ENCODE measurements at regions not wholly inside any gene's neighbourhood (a gene's known extent, or its start where the extent isn't known, plus 50 kb on each side); places are given as distances from the start of the nearest gene placed in this dataset.

DNA sequence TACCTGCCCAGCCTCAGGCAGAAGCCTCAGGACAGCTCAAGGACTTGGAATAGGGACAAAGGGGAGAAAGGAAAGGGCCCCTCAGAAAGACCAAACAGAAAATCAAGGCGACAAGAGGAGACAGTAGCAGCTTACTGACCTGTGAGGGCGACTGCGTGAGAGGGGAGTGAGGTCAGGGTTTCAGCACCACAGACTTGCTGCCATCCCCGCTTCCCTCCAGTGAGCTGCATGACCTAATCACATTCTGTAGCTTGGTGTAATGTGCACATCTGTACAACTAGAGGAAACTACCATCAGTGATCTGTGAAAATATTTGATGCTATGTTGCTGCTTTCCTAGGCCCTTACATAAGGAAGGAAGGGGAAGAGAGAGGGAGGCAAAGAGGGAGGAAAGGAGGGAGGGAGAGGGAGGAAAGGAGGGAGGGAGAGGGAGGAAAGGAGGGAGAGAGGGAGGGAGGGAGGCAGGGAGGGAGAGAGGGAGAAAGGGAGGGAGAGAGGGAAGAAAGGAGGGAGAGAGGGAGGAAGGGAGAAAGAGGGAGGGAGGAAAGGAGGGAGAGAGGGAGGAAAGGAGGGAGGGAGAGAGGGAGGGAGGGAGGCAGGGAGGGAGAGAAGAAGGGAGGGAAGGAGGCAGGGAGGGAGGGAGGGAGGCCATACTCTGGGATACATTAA is 404.9 kb upstream of the CDH5 start:
- no peak for DNase-seq (ENCODE audit: insufficient read length, low spot score)
- no peak for FAIRE-seq
- TF ChIP-seq, protein P1, sequence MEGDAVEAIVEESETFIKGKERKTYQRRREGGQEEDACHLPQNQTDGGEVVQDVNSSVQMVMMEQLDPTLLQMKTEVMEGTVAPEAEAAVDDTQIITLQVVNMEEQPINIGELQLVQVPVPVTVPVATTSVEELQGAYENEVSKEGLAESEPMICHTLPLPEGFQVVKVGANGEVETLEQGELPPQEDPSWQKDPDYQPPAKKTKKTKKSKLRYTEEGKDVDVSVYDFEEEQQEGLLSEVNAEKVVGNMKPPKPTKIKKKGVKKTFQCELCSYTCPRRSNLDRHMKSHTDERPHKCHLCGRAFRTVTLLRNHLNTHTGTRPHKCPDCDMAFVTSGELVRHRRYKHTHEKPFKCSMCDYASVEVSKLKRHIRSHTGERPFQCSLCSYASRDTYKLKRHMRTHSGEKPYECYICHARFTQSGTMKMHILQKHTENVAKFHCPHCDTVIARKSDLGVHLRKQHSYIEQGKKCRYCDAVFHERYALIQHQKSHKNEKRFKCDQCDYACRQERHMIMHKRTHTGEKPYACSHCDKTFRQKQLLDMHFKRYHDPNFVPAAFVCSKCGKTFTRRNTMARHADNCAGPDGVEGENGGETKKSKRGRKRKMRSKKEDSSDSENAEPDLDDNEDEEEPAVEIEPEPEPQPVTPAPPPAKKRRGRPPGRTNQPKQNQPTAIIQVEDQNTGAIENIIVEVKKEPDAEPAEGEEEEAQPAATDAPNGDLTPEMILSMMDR (IDR thresholded peaks at IDR 0.05; ENCODE audit: insufficient read depth, missing control alignments): no peak

DNA sequence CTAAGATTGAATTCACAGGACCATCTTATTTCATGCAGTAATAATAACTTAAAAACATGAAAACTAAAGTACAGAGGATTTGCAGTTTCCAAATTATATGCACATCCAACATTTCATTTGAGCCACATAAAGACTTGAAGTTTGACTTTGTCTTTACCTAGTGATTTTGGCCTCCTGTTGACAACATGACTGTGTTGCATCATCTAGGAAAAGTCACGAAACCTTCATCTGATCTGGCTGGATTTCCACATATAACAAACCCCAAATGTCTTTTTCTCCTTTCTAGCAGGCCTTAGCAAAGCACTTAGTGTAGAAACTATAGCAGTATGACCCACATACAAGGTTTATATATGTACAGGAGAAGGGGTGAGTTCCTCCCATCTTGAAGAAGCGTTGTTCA is 406.5 kb upstream of the CDH5 start:
- TF ChIP-seq, protein P1 (IDR thresholded peaks at IDR 0.05; ENCODE audit: insufficient read depth, missing control alignments): no peak
- no peak for DNase-seq (ENCODE audit: insufficient read length, low spot score)
- no peak for FAIRE-seq

DNA sequence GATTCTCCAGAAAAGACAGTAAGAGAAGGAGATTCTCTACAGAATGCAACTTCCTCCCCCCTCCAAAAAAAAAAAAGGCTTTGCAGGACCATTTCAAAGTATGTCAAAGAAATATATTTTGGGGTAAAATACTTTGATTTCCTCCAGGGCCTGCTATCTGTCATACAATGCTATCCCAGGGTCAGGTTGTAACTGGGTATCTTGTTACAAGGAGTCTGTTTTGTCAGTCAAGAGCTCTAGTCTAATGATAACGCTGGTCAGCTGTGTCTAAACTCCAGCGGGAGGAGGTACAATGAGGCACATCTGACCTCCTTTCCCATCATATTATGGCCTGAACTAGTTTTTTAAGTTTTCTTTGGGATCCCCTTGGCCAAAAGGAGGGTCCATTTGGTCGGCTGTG is 408.4 kb upstream of the CDH5 start:
- FAIRE-seq (no peak), DNase-seq (ENCODE audit: insufficient read length, low spot score) (no peak)
- TF ChIP-seq, protein P1 (IDR thresholded peaks at IDR 0.05; ENCODE audit: insufficient read depth, missing control alignments): no peak

DNA sequence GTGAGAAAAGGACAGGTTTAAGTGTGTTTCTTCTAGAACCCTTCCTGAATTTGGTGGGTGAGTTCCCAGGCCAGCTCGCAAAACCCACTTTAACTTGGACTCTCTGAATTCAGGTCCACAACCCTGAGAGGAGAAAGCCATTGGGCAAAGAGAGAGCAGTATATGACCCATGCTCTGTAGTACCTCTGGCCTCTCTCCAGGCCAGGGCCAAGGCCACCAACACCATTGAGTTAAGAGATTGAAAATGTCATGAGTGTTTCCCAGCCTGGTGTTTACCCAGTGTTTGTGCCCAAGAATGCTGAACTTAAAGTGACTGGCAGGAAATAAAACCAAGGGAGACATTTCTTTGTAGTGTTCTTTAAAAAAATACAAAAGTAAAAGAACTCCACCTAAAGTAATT is 410.4 kb upstream of the CDH5 start:
- TF ChIP-seq, protein P1 (IDR thresholded peaks at IDR 0.05; ENCODE audit: insufficient read depth, missing control alignments): no peak
- DNase-seq (ENCODE audit: insufficient read length, low spot score) (no peak), FAIRE-seq (no peak)

DNA sequence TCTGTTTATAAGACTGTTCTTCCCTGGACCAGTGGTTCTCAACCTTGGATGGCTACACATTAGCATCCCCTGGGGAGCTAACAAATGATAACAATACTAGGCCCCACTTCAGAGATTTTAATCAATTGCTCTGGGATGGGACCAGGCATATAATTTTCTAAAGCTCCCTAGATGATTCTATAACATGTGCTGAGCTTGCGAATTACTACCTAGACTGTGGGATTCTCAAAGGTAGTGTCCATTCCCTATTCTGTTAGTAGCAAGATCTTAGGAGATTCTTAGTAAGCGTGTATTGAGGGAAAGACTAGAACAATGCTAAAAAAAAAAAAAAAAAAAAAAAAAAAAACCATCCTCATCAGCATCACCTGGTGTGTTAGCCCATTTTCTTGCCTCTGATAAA is 412.0 kb upstream of the CDH5 start:
- DNase-seq (ENCODE audit: insufficient read length, low spot score) (no peak), FAIRE-seq (no peak)
- TF ChIP-seq, protein P1 (IDR thresholded peaks at IDR 0.05; ENCODE audit: insufficient read depth, missing control alignments): no peak

DNA sequence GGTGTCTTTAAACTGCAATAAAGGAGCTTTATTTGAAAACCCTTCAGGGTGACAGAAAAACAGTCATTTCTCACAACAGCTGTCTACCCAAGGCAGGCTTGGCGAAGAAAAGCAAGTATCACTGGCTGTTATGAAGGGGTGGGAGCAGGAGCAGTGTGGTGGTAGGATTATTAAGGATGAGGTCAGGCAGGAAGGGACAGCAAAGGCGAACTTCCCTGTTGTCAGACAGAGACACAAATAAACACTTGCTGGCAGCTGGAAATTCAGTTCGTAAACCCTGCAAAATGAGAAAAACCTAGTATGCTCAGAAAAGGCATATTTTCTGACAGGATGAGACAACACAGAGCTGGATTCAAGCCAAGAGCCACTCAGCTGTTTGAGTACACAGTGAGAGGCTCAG is 416.3 kb upstream of the CDH5 start:
- no peak for FAIRE-seq
- no peak for DNase-seq (ENCODE audit: insufficient read length, low spot score)
- TF ChIP-seq, protein P1 (IDR thresholded peaks at IDR 0.05; ENCODE audit: insufficient read depth, missing control alignments): no peak

DNA sequence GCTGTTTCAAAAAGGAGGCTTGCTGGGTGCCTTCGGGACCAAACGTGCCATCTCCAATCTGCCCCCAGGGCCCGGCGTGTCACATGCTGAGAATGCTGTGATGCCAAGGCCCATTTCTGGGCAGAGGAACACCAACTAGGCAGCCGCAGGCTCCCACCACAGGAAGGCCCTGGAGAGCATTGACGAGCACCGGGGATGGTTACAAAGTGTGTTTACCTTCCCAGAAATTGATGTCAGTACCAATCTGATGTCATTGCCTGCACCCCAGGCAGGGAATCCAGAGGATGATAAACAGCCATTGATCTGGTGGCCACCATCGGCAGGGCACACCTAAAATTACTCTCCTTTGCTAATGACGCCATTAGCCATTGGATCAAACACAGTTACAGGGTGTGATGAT is 418.1 kb upstream of the CDH5 start:
- TF ChIP-seq, protein P1 (IDR thresholded peaks at IDR 0.05; ENCODE audit: insufficient read depth, missing control alignments): no peak
- FAIRE-seq (no peak), DNase-seq (ENCODE audit: insufficient read length, low spot score) (no peak)

All from D721Med (cell line).